ENCODE measurements at regions not wholly inside any gene's neighbourhood (a gene's known extent, or its start where the extent isn't known, plus 50 kb on each side); places are given as distances from the start of the nearest gene placed in this dataset.

GRCh38 chr4:36863601-36864000 lies 380.9 kb upstream of the NWD2 start:
- Histone ChIP-seq H3K9me1 (replicated peaks; ENCODE audit: control insufficient read depth, extremely low read depth, insufficient read depth, low read length) (no peaks in the 10 kb centered on the region), H3K27ac (ENCODE audit: insufficient read depth, low read depth, low read length) (no peak overlapping the region), H3K4me2 (ENCODE audit: insufficient read depth, low read length) (no peak overlapping the region), H3K9me3 (replicated peaks; ENCODE audit: control insufficient read depth, insufficient read depth, low read length) (no peaks in the 10 kb centered on the region), H3K4me3 (replicated peaks in 1 of 3; ENCODE audit: insufficient read depth in 1 of 3, low read depth in 1 of 3, low read length in 3 of 3) (no peak overlapping the region), H4K20me1 (replicated peaks; ENCODE audit: control insufficient read depth, extremely low read depth, insufficient read depth, low read length) (no peaks in the 10 kb centered on the region), H3K4me1 (ENCODE audit: control insufficient read depth, extremely low read depth, insufficient read depth, low read length) (no peaks in the 10 kb centered on the region), H3K9ac (replicated peaks; ENCODE audit: extremely low read depth, insufficient read depth, low read length) (no peak overlapping the region), H3K27me3 (ENCODE audit: control insufficient read depth in 2 of 2, insufficient read depth in 2 of 2, low read length in 2 of 2) (no peaks in the 10 kb centered on the region), H2AFZ (ENCODE audit: low read depth, low read length) (no peak overlapping the region), H3K36me3 (ENCODE audit: control insufficient read depth in 2 of 2, extremely low read depth in 1 of 2, insufficient read depth in 2 of 2, low read length in 2 of 2) (no peaks in the 10 kb centered on the region), H3K79me2 (ENCODE audit: control insufficient read depth, insufficient read depth, low read length) (no peaks in the 10 kb centered on the region)
- dilution Hi-C loops (cut with MboI; ENCODE audit: extremely low pct_ligation_motif_present, low sequenced_read_pairs) (no loop called here), intact Hi-C loops (cut with micrococcal nuclease) (no loop called here)
- DNase-seq (ENCODE audit: low read depth, low spot score) = no peak
- FAIRE-seq = no peak
- CTCF ChIA-PET = no interaction called here
- no TSS peak for BruUV-seq (replicated peaks)
- TF ChIP-seq JUN (IDR thresholded peaks at IDR 0.05; ENCODE audit: borderline replicate concordance, insufficient read depth, insufficient read length, low read depth) = no peak
- POLR2A ChIA-PET = no interaction called here

GRCh38 chr4:36870121-36870520 lies 374.4 kb upstream of the NWD2 start:
- intact Hi-C loops (cut with micrococcal nuclease) = no loop called here
- no peak for TF ChIP-seq FOS (IDR thresholded peaks at IDR 0.05; ENCODE audit: borderline replicate concordance, insufficient read depth, low read length)
- TF ChIP-seq EZH2 (IDR thresholded peaks at IDR 0.05; ENCODE audit: borderline replicate concordance, low read depth, low read length, severe bottlenecking) = no peak
- TF ChIP-seq POLR2AphosphoS5 (IDR thresholded peaks at IDR 0.05; ENCODE audit: insufficient read depth, low read depth, low read length) = no peak
- TF ChIP-seq JUN (IDR thresholded peaks at IDR 0.05; ENCODE audit: borderline replicate concordance, insufficient read depth, insufficient read length, low read depth) = no peak
- no peak for TF ChIP-seq CTCF (IDR thresholded peaks at IDR 0.05; ENCODE audit: extremely low read depth in 1 of 2, insufficient read depth in 1 of 2, low read depth in 1 of 2, low read length in 2 of 2)
- no peak for TF ChIP-seq MAX (IDR thresholded peaks at IDR 0.05; ENCODE audit: insufficient read depth, insufficient read length)
- no peak for TF ChIP-seq GATA2 (IDR thresholded peaks at IDR 0.05; ENCODE audit: insufficient read depth, insufficient read length, low read depth, low read length)
- no peak for TF ChIP-seq POLR2A (IDR thresholded peaks at IDR 0.05; ENCODE audit: low read depth, low read length)
- TF ChIP-seq MYC (IDR thresholded peaks at IDR 0.05; ENCODE audit: low read depth, low read length) = no peak
- no peaks in the 10 kb centered on the region for H3K4me1 ChIP-seq (ENCODE audit: control insufficient read depth, extremely low read depth, insufficient read depth, low read length)

More at GRCh38 chr4:36870121-36870520, 374.4 kb upstream of the NWD2 start:
- dilution Hi-C loops (cut with MboI; ENCODE audit: extremely low pct_ligation_motif_present, low sequenced_read_pairs) = no loop called here
- no peaks in the 10 kb centered on the region for H3K27me3 ChIP-seq (ENCODE audit: control insufficient read depth in 2 of 2, insufficient read depth in 2 of 2, low read length in 2 of 2)
- DNase-seq (ENCODE audit: low read depth, low spot score) = no peak
- no peak overlapping the region for H3K4me3 ChIP-seq (replicated peaks in 1 of 3; ENCODE audit: insufficient read depth in 1 of 3, low read depth in 1 of 3, low read length in 3 of 3)
- no peak overlapping the region for H2AFZ ChIP-seq (ENCODE audit: low read depth, low read length)
- no peaks in the 10 kb centered on the region for H3K9me1 ChIP-seq (replicated peaks; ENCODE audit: control insufficient read depth, extremely low read depth, insufficient read depth, low read length)
- H3K36me3 ChIP-seq (ENCODE audit: control insufficient read depth in 2 of 2, extremely low read depth in 1 of 2, insufficient read depth in 2 of 2, low read length in 2 of 2) = no peaks in the 10 kb centered on the region
- H3K9me3 ChIP-seq (replicated peaks; ENCODE audit: control insufficient read depth, insufficient read depth, low read length) = no peaks in the 10 kb centered on the region
- H3K4me2 ChIP-seq (ENCODE audit: insufficient read depth, low read length) = no peak overlapping the region
- no peak overlapping the region for H3K9ac ChIP-seq (replicated peaks; ENCODE audit: extremely low read depth, insufficient read depth, low read length)
- ChIA-PET CTCF (no interaction called here), POLR2A (no interaction called here)
- H3K27ac ChIP-seq (ENCODE audit: insufficient read depth, low read depth, low read length) = no peak overlapping the region
- BruUV-seq (replicated peaks) = no TSS peak
- no peak for FAIRE-seq
- no peaks in the 10 kb centered on the region for H4K20me1 ChIP-seq (replicated peaks; ENCODE audit: control insufficient read depth, extremely low read depth, insufficient read depth, low read length)
- H3K79me2 ChIP-seq (ENCODE audit: control insufficient read depth, insufficient read depth, low read length) = no peaks in the 10 kb centered on the region
